Uterus (tissue), 3 donors: ENCODE measurements at regions not wholly inside any gene's neighbourhood (a gene's known extent, or its start where the extent isn't known, plus 50 kb on each side); places are given as distances from the start of the nearest gene placed in this dataset.

Source experiments
- DNase-seq, 2 donors: peaks; one replicate each; pipeline ENCODE4 v3.0.0-alpha.2; 2019 to 2020
- H3K27ac ChIP-seq, 2 donors: fragments of 200-600 bp; sonication (generic); 1 replicate in 1 of 2; 2 replicates in 1 of 2; pipeline ENCODE4 v1.5.1; 2016 to 2018
- H3K27me3 ChIP-seq, 2 donors: fragments of 200-600 bp; sonication (generic); one replicate each; pipeline ENCODE4 v1.5.1; 2018 to 2019; ENCODE audit warnings: control low read depth in 1 of 2
- H3K36me3 ChIP-seq, 2 donors: fragments of 200-600 bp; sonication (generic); one replicate each; pipeline ENCODE4 v1.5.1; 2019; ENCODE audit warnings: control low read depth in 1 of 2
- H3K4me1 ChIP-seq, 2 donors: fragments of 200-600 bp; sonication (generic); one replicate each; pipeline ENCODE4 v1.5.1; 2018 to 2019; ENCODE audit warnings: control low read depth in 1 of 2
- H3K4me3 ChIP-seq, 2 donors: fragments of 200-600 bp; sonication (generic); 1 replicate in 1 of 2; 2 replicates in 1 of 2; pipeline ENCODE4 v1.5.1; 2018 to 2019; ENCODE audit warnings: mild to moderate bottlenecking in 1 of 2
- H3K9me3 ChIP-seq, 2 donors: fragments of 200-600 bp; sonication (generic); one replicate each; pipeline ENCODE4 v1.5.1; 2019; ENCODE audit warnings: control low read depth in 1 of 2
- POLR2A ChIP-seq, 2 donors: fragments of 450-650 bp; IDR thresholded peaks; one replicate each; pipeline ENCODE4 v1.6.1; 2016; ENCODE audit warnings: antibody characterized with exemption in 2 of 2, mild to moderate bottlenecking in 1 of 2, moderate library complexity in 1 of 2
- intact Hi-C: fragments of 100-400 bp; cut with DNase I; formaldehyde crosslinking; loops from one replicate; pipeline ENCODE4 v1.15.1; 2023; ENCODE audit warnings: low total_unique reads
- TF ChIP-seq, protein P1 (sequence below), 4 experiments: fragments of 200-600 bp in 2 of 4; fragments of 450-650 bp in 2 of 4; sonication (generic) in 2 of 4; IDR thresholded peaks; one replicate each; pipeline ENCODE4 v1.5.1; 2016 to 2019; ENCODE audit warnings: antibody characterized with exemption in 4 of 4, mild to moderate bottlenecking in 2 of 4, moderate library complexity in 1 of 4
- donor health status: DM: yes; HTN: yes; CAD: no.

DNA sequence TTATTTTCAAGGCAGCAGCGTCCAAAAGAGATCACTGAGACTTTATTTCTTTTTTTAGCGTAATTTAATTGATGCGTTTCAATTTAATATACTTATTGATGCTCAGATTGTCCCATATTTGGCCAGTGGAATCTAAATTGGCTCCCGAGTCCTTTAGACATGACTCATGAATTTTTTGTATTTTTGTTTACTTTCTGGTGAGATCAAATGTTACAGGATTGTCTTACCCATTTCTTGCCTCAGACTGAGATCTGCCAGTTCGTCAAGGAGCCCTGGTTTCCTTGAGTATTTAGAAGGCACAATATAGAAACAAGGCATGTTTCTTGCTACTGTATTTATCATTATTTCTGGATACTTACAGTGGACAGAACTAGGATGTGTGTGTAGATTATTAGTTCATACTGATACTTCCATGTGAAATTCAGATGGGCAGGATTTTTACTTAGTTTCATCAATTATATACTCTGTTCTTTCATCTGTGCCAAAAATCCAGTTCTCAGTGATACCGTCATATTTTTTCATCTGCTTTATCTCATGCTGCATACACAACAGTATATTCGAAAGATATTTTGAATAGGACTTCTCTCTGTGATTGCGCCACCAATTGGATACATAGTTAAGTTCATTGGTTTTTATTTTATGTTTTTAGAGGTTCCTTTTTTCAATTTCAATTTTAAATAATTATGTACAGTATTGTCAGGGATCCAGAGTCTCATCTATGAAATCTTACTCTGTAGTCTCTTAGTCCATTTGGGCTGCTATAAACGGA is 436.9 kb upstream of the C2CD4B start:
- Histone ChIP-seq H3K4me3 (no peak overlapping the region), H3K27ac (peak overlapping the region in 1 of 2 donors; percentile 30), H3K27me3 (no peaks in the 10 kb centered on the region), H3K9me3 (no peaks in the 10 kb centered on the region), H3K36me3 (no peaks in the 10 kb centered on the region), H3K4me1 (no peaks in the 10 kb centered on the region)
- intact Hi-C loops = no loop called here
- no peak for DNase-seq
- TF ChIP-seq POLR2A (IDR thresholded peaks at IDR 0.05) = no peak
- TF ChIP-seq, protein P1, sequence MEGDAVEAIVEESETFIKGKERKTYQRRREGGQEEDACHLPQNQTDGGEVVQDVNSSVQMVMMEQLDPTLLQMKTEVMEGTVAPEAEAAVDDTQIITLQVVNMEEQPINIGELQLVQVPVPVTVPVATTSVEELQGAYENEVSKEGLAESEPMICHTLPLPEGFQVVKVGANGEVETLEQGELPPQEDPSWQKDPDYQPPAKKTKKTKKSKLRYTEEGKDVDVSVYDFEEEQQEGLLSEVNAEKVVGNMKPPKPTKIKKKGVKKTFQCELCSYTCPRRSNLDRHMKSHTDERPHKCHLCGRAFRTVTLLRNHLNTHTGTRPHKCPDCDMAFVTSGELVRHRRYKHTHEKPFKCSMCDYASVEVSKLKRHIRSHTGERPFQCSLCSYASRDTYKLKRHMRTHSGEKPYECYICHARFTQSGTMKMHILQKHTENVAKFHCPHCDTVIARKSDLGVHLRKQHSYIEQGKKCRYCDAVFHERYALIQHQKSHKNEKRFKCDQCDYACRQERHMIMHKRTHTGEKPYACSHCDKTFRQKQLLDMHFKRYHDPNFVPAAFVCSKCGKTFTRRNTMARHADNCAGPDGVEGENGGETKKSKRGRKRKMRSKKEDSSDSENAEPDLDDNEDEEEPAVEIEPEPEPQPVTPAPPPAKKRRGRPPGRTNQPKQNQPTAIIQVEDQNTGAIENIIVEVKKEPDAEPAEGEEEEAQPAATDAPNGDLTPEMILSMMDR (IDR thresholded peaks at IDR 0.05) = no peak

GRCh38 chr15:62603742-62604141 is 438.7 kb upstream of the C2CD4B start:
- DNase-seq = peak in 1 of 2 donors; percentile 42
- H3K27ac ChIP-seq = no peak overlapping the region
- intact Hi-C loops = no loop called here
- H3K4me1 ChIP-seq = no peaks in the 10 kb centered on the region
- no peaks in the 10 kb centered on the region for H3K9me3 ChIP-seq
- TF ChIP-seq, protein P1 (IDR thresholded peaks at IDR 0.05) = no peak
- no peak for TF ChIP-seq POLR2A (IDR thresholded peaks at IDR 0.05)
- no peaks in the 10 kb centered on the region for H3K36me3 ChIP-seq
- no peaks in the 10 kb centered on the region for H3K27me3 ChIP-seq
- H3K4me3 ChIP-seq = no peak overlapping the region

GRCh38 chr15:62605282-62605681 is 437.3 kb upstream of the TPM1 start:
- intact Hi-C loops = no loop called here
- peak overlapping the region; percentile 1 to 37 for H3K27ac ChIP-seq
- DNase-seq = no peak

GRCh38 chr15:62606376-62607113 is 436.0 kb upstream of the TPM1 start:
- Histone ChIP-seq H3K27me3 (no peaks in the 10 kb centered on the region), H3K27ac (peak overlapping the region in 1 of 2 donors; percentile 37), H3K9me3 (no peaks in the 10 kb centered on the region), H3K36me3 (no peaks in the 10 kb centered on the region), H3K4me3 (no peak overlapping the region), H3K4me1 (no peaks in the 10 kb centered on the region)
- TF ChIP-seq, protein P1 (IDR thresholded peaks at IDR 0.05) = no peak
- no peak for TF ChIP-seq POLR2A (IDR thresholded peaks at IDR 0.05)
- intact Hi-C loops = no loop called here
- no peak for DNase-seq

More at GRCh38 chr15:62605282-62605681, 437.3 kb upstream of the TPM1 start:
- TF ChIP-seq, protein P1 (IDR thresholded peaks at IDR 0.05) = no peak
- Histone ChIP-seq H3K4me3 (no peak overlapping the region), H3K36me3 (no peaks in the 10 kb centered on the region), H3K4me1 (no peaks in the 10 kb centered on the region), H3K9me3 (no peaks in the 10 kb centered on the region), H3K27me3 (no peaks in the 10 kb centered on the region)

DNA sequence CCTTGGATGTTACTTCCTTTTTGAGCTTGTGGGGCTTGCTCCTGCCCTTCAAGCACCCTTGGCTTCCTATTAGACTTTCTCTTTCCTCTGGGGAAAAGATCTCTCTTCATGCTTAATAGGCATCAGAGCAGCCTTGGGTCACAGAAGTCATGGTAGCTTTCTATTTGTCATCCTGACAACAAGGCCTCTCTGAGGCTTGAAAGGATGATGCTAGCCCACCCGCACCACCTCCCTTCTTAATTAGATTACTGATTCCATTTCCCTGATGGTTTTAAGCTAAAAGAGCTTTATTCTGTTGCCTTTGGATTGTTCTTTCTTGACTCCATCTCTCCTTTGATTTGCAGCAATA is 435.5 kb upstream of the TPM1 start:
- no peaks in the 10 kb centered on the region for H3K4me1 ChIP-seq
- DNase-seq = no peak
- TF ChIP-seq POLR2A (IDR thresholded peaks at IDR 0.05) = no peak
- TF ChIP-seq, protein P1 (IDR thresholded peaks at IDR 0.05) = no peak
- H3K36me3 ChIP-seq = no peaks in the 10 kb centered on the region
- H3K9me3 ChIP-seq = no peaks in the 10 kb centered on the region
- intact Hi-C loops = no loop called here
- no peak overlapping the region for H3K27ac ChIP-seq
- H3K27me3 ChIP-seq = no peaks in the 10 kb centered on the region
- H3K4me3 ChIP-seq = no peak overlapping the region
